OCI-LY1 (cell line): ENCODE measurements at regions not wholly inside any gene's neighbourhood (a gene's known extent, or its start where the extent isn't known, plus 50 kb on each side); places are given as distances from the start of the nearest gene placed in this dataset.

Experiments
- H2AFZ ChIP-seq: fragments of 200-600 bp; sonication (generic), shearing (Covaris generic); 2 replicates; pipeline ENCODE4 v1.6.0; 2014; ENCODE audit warnings: antibody characterized with exemption, mild to moderate bottlenecking, low read length
- H3F3A ChIP-seq: fragments of 200-600 bp; sonication (generic), shearing (Covaris generic); 2 replicates; pipeline ENCODE4 v1.6.0; 2014; ENCODE audit warnings: mild to moderate bottlenecking, antibody characterized with exemption, low read length, moderate library complexity; ENCODE audit not compliant: insufficient read depth
- H3K27ac ChIP-seq: fragments of 200-600 bp; sonication (generic); 2 replicates; pipeline ENCODE4 v1.5.1; 2014; ENCODE audit warnings: low read length, mixed run types, mild to moderate bottlenecking, low read depth; ENCODE audit not compliant: poor library complexity, severe bottlenecking
- H3K27me3 ChIP-seq: fragments of 200-600 bp; sonication (generic); 2 replicates; pipeline ENCODE4 v1.6.0; 2014; ENCODE audit warnings: antibody characterized with exemption, mild to moderate bottlenecking, low read length, moderate library complexity; ENCODE audit not compliant: insufficient read depth
- H3K36me3 ChIP-seq: fragments of 200-600 bp; sonication (generic); 2 replicates; pipeline ENCODE4 v1.6.1; 2014; ENCODE audit warnings: mild to moderate bottlenecking, antibody characterized with exemption, low read length, moderate library complexity, mixed read lengths; ENCODE audit not compliant: insufficient read depth
- H3K4me1 ChIP-seq: fragments of 200-600 bp; sonication (generic); 2 replicates; pipeline ENCODE4 v1.5.1; 2014; ENCODE audit warnings: mild to moderate bottlenecking, low read length, moderate library complexity; ENCODE audit not compliant: insufficient read depth, severe bottlenecking
- H3K4me2 ChIP-seq: fragments of 200-600 bp; sonication (generic), shearing (Covaris generic); 2 replicates; pipeline ENCODE4 v1.6.1; 2014; ENCODE audit warnings: low read length
- H3K4me3 ChIP-seq: fragments of 200-600 bp; sonication (generic); 2 replicates; pipeline ENCODE4 v1.5.1; 2014; ENCODE audit warnings: low read length, low read depth, mild to moderate bottlenecking, mixed read lengths; ENCODE audit not compliant: poor library complexity, severe bottlenecking
- H3K79me2 ChIP-seq: fragments of 200-600 bp; shearing (Covaris generic); 2 replicates; pipeline ENCODE4 v1.6.1; 2016; ENCODE audit warnings: mixed run types, low read length, mixed read lengths; ENCODE audit not compliant: insufficient read depth
- H3K9ac ChIP-seq: fragments of 200-600 bp; sonication (generic), shearing (Covaris generic); 2 replicates; pipeline ENCODE4 v1.6.1; 2014; ENCODE audit warnings: mild to moderate bottlenecking, low read length, mixed read lengths
- H3K9me2 ChIP-seq: fragments of 200-600 bp; sonication (generic), shearing (Covaris generic); 2 replicates; pipeline ENCODE4 v1.6.1; 2014; ENCODE audit warnings: low read depth, mild to moderate bottlenecking, low read length, mixed read lengths
- H3K9me3 ChIP-seq: fragments of 200-600 bp; shearing (Covaris generic); 2 replicates; pipeline ENCODE4 v1.6.1; 2014; ENCODE audit warnings: low read length, mixed read lengths
- H4K20me1 ChIP-seq: fragments of 200-600 bp; sonication (generic), shearing (Covaris generic); 2 replicates; pipeline ENCODE4 v1.6.0; 2016; ENCODE audit warnings: mild to moderate bottlenecking, low read length; ENCODE audit not compliant: insufficient read depth
- CTCF ChIP-seq: fragments of 200-600 bp; sonication (generic), shearing (Covaris generic); IDR thresholded peaks from 2 replicates; pipeline ENCODE4 v1.5.1; 2017; ENCODE audit warnings: mild to moderate bottlenecking, antibody characterized with exemption, low read length, moderate library complexity, mixed read lengths
- EZH2 ChIP-seq: fragments of 200-600 bp; sonication (generic), shearing (Covaris generic); IDR thresholded peaks from 2 replicates; pipeline ENCODE4 v1.8.0; 2017; ENCODE audit warnings: borderline replicate concordance, mixed run types, mild to moderate bottlenecking, antibody characterized with exemption, low read length, moderate library complexity, mixed read lengths

GRCh38 chr18:64936671-64937070 is 787.8 kb upstream of the LINC00305 start:
- Histone ChIP-seq H3F3A (no peaks in the 10 kb centered on the region), H3K27me3 (no peaks in the 10 kb centered on the region), H3K36me3 (no peaks in the 10 kb centered on the region), H3K9ac (no peak overlapping the region), H2AFZ (no peak overlapping the region), H3K9me3 (no peaks in the 10 kb centered on the region), H3K27ac (no peak overlapping the region), H3K4me1 (no peaks in the 10 kb centered on the region), H3K9me2 (no peaks in the 10 kb centered on the region), H4K20me1 (no peaks in the 10 kb centered on the region), H3K4me3 (no peak overlapping the region), H3K4me2 (no peak overlapping the region), H3K79me2 (no peaks in the 10 kb centered on the region)
- TF ChIP-seq EZH2 (no peak), CTCF (no peak)

GRCh38 chr18:64929036-64929435 is 780.1 kb upstream of the LINC00305 start:
- H3F3A ChIP-seq, result no peaks in the 10 kb centered on the region
- H3K79me2 ChIP-seq, result no peaks in the 10 kb centered on the region
- H3K9me3 ChIP-seq, result no peaks in the 10 kb centered on the region
- no peaks in the 10 kb centered on the region for H3K9me2 ChIP-seq
- H3K4me2 ChIP-seq, result no peak overlapping the region
- no peaks in the 10 kb centered on the region for H4K20me1 ChIP-seq
- no peak overlapping the region for H2AFZ ChIP-seq
- no peaks in the 10 kb centered on the region for H3K4me1 ChIP-seq
- H3K9ac ChIP-seq, result no peak overlapping the region
- H3K27me3 ChIP-seq, result no peaks in the 10 kb centered on the region
- no peak overlapping the region for H3K4me3 ChIP-seq
- TF ChIP-seq EZH2, result no peak
- no peak for TF ChIP-seq CTCF
- no peak overlapping the region for H3K27ac ChIP-seq
- no peaks in the 10 kb centered on the region for H3K36me3 ChIP-seq

GRCh38 chr18:64919971-64920570 is 771.2 kb upstream of the LINC00305 start:
- no peaks in the 10 kb centered on the region for H3K9me3 ChIP-seq
- no peaks in the 10 kb centered on the region for H3F3A ChIP-seq
- no peak overlapping the region for H3K4me2 ChIP-seq
- H3K27me3 ChIP-seq, result no peaks in the 10 kb centered on the region
- no peaks in the 10 kb centered on the region for H3K36me3 ChIP-seq
- H4K20me1 ChIP-seq, result no peaks in the 10 kb centered on the region
- TF ChIP-seq EZH2 (no peak), CTCF (no peak)
- H3K79me2 ChIP-seq, result no peaks in the 10 kb centered on the region
- H2AFZ ChIP-seq, result no peak overlapping the region
- H3K9ac ChIP-seq, result no peak overlapping the region
- H3K27ac ChIP-seq, result no peak overlapping the region
- no peak overlapping the region for H3K4me3 ChIP-seq
- H3K4me1 ChIP-seq, result no peaks in the 10 kb centered on the region
- H3K9me2 ChIP-seq, result no peaks in the 10 kb centered on the region
